ENCODE measurements at regions not wholly inside any gene's neighbourhood (a gene's known extent, or its start where the extent isn't known, plus 50 kb on each side); places are given as distances from the start of the nearest gene placed in this dataset.

DNA sequence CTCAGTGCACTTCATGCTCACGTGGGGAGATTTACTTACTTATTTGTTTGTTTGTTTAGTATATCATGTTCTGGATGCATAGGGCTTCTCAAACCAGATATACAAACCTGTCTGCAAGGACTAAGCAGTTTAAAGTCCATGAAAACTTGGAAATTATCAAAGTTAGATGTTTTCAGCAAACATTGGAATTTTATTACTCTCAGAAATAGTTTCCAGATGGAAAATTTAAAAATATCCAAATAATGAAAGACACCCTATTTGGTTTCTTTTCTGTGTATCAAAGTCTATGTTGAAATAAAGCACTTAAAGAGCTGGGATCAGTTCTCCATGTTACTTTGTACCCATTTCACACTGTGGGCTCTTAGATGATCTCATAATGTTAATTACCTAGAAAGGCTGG is 312.1 kb downstream of the PPP1R2C start:
- ATAC-seq = no peak
- no peak for DNase-seq
- no peak overlapping the region for H3K4me3 ChIP-seq
- TF ChIP-seq, protein P1, sequence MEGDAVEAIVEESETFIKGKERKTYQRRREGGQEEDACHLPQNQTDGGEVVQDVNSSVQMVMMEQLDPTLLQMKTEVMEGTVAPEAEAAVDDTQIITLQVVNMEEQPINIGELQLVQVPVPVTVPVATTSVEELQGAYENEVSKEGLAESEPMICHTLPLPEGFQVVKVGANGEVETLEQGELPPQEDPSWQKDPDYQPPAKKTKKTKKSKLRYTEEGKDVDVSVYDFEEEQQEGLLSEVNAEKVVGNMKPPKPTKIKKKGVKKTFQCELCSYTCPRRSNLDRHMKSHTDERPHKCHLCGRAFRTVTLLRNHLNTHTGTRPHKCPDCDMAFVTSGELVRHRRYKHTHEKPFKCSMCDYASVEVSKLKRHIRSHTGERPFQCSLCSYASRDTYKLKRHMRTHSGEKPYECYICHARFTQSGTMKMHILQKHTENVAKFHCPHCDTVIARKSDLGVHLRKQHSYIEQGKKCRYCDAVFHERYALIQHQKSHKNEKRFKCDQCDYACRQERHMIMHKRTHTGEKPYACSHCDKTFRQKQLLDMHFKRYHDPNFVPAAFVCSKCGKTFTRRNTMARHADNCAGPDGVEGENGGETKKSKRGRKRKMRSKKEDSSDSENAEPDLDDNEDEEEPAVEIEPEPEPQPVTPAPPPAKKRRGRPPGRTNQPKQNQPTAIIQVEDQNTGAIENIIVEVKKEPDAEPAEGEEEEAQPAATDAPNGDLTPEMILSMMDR (IDR thresholded peaks at IDR 0.05) = no peak
- H3K4me1 ChIP-seq (ENCODE audit: low read depth) = no peaks in the 10 kb centered on the region
- H3K9me3 ChIP-seq = no peaks in the 10 kb centered on the region
- no peaks in the 10 kb centered on the region for H3K36me3 ChIP-seq (ENCODE audit: low read depth)
- intact Hi-C loops (cut with DNase I, micrococcal nuclease) = no loop called here

DNA sequence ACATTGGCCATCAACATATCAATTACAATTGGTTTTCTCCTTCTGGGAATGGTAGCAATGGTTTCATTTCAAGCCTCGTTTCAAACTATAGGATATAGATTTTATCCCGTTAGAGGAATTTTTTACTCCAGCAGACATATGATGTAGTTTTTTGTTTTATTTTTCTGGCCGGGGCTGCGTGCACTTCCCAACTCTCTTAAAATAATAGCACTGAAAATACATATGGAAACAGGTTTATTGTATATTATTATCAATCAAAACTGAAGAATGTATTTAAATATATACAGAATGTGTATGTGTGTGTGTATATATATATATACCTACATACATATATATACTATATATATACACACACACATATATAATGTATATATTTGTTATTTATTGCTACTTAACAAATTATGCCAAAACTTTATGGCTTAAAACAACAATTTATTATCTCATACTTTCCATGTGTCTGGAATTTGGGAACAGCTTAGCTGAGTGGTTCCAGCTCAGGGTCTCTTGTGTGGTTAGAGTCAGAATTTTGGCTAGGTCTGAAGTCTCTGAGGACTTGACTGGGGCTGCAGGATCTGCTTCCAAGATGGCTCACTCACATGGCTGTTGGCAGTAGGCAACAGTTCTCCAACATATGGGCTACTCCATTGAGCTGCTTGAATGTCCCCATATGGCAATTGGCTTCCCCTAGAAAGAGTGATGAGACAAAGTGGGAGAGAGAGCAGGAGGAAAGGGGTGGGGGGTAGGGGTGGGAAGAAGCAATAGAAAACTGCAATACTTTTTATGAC is 314.1 kb downstream of the PPP1R2C start:
- no peaks in the 10 kb centered on the region for H3K4me1 ChIP-seq (ENCODE audit: low read depth)
- intact Hi-C loops (cut with DNase I, micrococcal nuclease) = no loop called here
- DNase-seq = no peak
- TF ChIP-seq, protein P1 (IDR thresholded peaks at IDR 0.05) = no peak
- H3K4me3 ChIP-seq = no peak overlapping the region
- no peaks in the 10 kb centered on the region for H3K9me3 ChIP-seq
- H3K36me3 ChIP-seq (ENCODE audit: low read depth) = no peaks in the 10 kb centered on the region
- ATAC-seq = no peak

DNA sequence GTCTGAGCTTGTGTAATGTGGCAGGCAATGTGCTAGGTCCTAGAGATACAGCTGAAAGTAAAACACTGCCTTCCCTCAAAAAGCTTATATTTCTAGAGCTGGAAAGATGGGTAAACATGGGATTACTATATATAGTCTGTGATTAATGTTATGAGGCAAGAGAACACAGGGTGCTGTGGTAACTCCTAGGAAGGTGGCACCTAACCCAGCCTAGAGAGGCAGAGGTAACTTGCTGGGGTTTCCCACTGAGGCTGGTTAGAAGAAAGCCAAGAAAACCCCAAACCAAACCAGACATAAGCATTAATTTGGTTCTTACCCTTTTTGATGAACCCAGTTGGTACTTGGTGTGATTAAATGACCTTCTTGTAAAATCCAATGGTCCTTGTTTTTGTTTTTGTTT is 315.0 kb downstream of the PPP1R2C start:
- no peak for ATAC-seq
- no peak overlapping the region for H3K4me3 ChIP-seq

DNA sequence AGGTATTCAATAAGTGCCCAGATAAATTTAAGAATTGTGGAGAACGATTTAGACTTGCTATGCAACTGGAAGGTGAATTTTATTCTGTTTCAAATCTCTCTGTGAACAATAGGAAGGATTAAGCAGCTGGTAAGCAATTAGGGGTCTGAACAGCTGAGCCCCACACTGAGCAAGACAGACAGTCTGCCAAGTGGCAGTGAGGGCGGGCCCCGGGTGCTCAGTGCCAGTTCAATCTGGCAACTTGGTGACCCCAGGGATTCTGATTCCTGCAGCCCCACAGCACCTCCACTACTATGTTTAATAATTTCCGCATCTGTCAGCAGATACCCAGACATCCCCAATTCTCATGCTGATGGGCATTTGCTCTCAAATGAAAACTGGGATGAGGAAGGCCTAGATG is 317.3 kb downstream of the PPP1R2C start:
- H3K4me1 ChIP-seq (ENCODE audit: low read depth) = no peaks in the 10 kb centered on the region
- TF ChIP-seq, protein P1 (IDR thresholded peaks at IDR 0.05) = no peak

More for the DNA sequence above, 315.0 kb downstream of the PPP1R2C start:
- Histone ChIP-seq H3K9me3 (no peaks in the 10 kb centered on the region), H3K4me1 (ENCODE audit: low read depth) (no peaks in the 10 kb centered on the region), H3K36me3 (ENCODE audit: low read depth) (no peaks in the 10 kb centered on the region)
- intact Hi-C loops (cut with DNase I, micrococcal nuclease) = no loop called here
- DNase-seq = no peak
- TF ChIP-seq, protein P1 (IDR thresholded peaks at IDR 0.05) = no peak

DNA sequence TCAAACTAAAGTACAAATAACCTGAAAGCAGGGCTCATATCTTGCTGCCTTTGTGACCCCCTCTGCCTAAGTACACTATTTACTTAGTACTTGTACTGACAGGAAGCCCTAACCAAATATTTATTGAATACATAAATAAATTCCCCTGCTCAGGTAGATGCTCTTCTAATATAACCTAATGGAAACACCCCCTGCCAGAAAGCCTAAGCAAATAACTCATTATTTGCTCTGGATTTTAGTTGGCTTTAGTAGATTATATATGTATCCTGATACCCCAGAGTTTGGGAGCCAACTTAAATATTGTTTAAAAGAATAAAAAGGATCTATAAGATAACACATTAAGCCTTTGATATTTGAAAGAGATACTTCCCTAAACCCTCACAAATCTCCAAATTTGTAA is 318.2 kb downstream of the PPP1R2C start:
- no peaks in the 10 kb centered on the region for H3K4me1 ChIP-seq (ENCODE audit: low read depth)
- H3K9me3 ChIP-seq = no peaks in the 10 kb centered on the region
- no peak overlapping the region for H3K4me3 ChIP-seq
- intact Hi-C loops (cut with DNase I, micrococcal nuclease) = no loop called here
- H3K36me3 ChIP-seq (ENCODE audit: low read depth) = no peaks in the 10 kb centered on the region
- no peak for DNase-seq
- TF ChIP-seq, protein P1 (IDR thresholded peaks at IDR 0.05) = no peak
- no peak for ATAC-seq

More for the DNA sequence above, 317.3 kb downstream of the PPP1R2C start:
- intact Hi-C loops (cut with DNase I, micrococcal nuclease) = no loop called here
- Histone ChIP-seq H3K4me3 (no peak overlapping the region), H3K9me3 (no peaks in the 10 kb centered on the region), H3K36me3 (ENCODE audit: low read depth) (no peaks in the 10 kb centered on the region)
- no peak for DNase-seq
- no peak for ATAC-seq

Data from mucosa of descending colon (tissue), 3 donors.